ENCODE measurements at regions not wholly inside any gene's neighbourhood (a gene's known extent, or its start where the extent isn't known, plus 50 kb on each side); places are given as distances from the start of the nearest gene placed in this dataset.

- Histone ChIP-seq H3K9me3 (replicated peaks in 1 of 3) (no peaks in the 10 kb centered on the region), H3K4me3 (no peak overlapping the region), H3K27me3 (no peaks in the 10 kb centered on the region), H3K27ac (no peak overlapping the region), H3K4me1 (replicated peaks in 1 of 2) (no peaks in the 10 kb centered on the region), H3K36me3 (replicated peaks in 1 of 2) (no peaks in the 10 kb centered on the region)
- TF ChIP-seq CTCF (IDR thresholded peaks at IDR 0.05) (no peak), POLR2A (IDR thresholded peaks at IDR 0.05) (no peak)
- intact Hi-C loops (cut with DNase I): no loop called here
- no peak for DNase-seq
Measured at GRCh38 chr4:175394208-175394607, 417.9 kb downstream of the GPM6A start.

- Histone ChIP-seq H3K4me1 (replicated peaks in 1 of 2) (no peaks in the 10 kb centered on the region), H3K36me3 (replicated peaks in 1 of 2) (no peaks in the 10 kb centered on the region), H3K4me3 (no peak overlapping the region), H3K27me3 (no peaks in the 10 kb centered on the region), H3K27ac (no peak overlapping the region), H3K9me3 (replicated peaks in 1 of 3) (no peaks in the 10 kb centered on the region)
- WGBS, 4 donors: 38 to 53% (median 47%) methylated on average over 2 of the region's 2 CpGs
- intact Hi-C loops (cut with DNase I): no loop called here
- DNase-seq: no peak
- TF ChIP-seq POLR2A (IDR thresholded peaks at IDR 0.05): no peak
- no peak for TF ChIP-seq CTCF (IDR thresholded peaks at IDR 0.05)
Measured at GRCh38 chr4:175405961-175406360, 406.1 kb downstream of the GPM6A start.

- no peaks in the 10 kb centered on the region for H3K4me1 ChIP-seq (replicated peaks in 1 of 2)
- no peak for DNase-seq
- H3K4me3 ChIP-seq: no peak overlapping the region
- H3K36me3 ChIP-seq (replicated peaks in 1 of 2): no peaks in the 10 kb centered on the region
- intact Hi-C loops (cut with DNase I): no loop called here
- TF ChIP-seq CTCF (IDR thresholded peaks at IDR 0.05): no peak
- no peak for TF ChIP-seq POLR2A (IDR thresholded peaks at IDR 0.05)
- WGBS, 4 donors: 64 to 81% (median 74%) methylated on average over 2 of the region's 2 CpGs
- no peaks in the 10 kb centered on the region for H3K9me3 ChIP-seq (replicated peaks in 1 of 3)
- no peak overlapping the region for H3K27ac ChIP-seq
- no peaks in the 10 kb centered on the region for H3K27me3 ChIP-seq
Measured at GRCh38 chr4:175407926-175408325, 404.1 kb downstream of the GPM6A start.

- DNase-seq: no peak
- TF ChIP-seq CTCF (IDR thresholded peaks at IDR 0.05) (no peak), POLR2A (IDR thresholded peaks at IDR 0.05) (no peak)
- Histone ChIP-seq H3K27me3 (no peaks in the 10 kb centered on the region), H3K27ac (no peak overlapping the region), H3K36me3 (replicated peaks in 1 of 2) (no peaks in the 10 kb centered on the region), H3K4me1 (replicated peaks in 1 of 2) (no peaks in the 10 kb centered on the region), H3K9me3 (replicated peaks in 1 of 3) (peaks cover 0 to 8% (median 0%) of the 10 kb centered on the region in 3 donors), H3K4me3 (no peak overlapping the region)
- intact Hi-C loops (cut with DNase I): no loop called here
Measured at GRCh38 chr4:175411251-175411650, 400.8 kb downstream of the GPM6A start.

All from adrenal gland (tissue), 9 donors.